ENCODE measurements at regions not wholly inside any gene's neighbourhood (a gene's known extent, or its start where the extent isn't known, plus 50 kb on each side); places are given as distances from the start of the nearest gene placed in this dataset.
"Not testable (repeated sequence)": the region's sequence is repeated elsewhere in the genome, so short reads cannot be mapped to it uniquely, and the experiment has no call there.

GRCh38 chr9:78172610-78173009 is 63.3 kb upstream of the CEP78 start:
- DNase-seq (ENCODE audit: low spot score), result not testable (repeated sequence)

GRCh38 chr9:78171651-78172050 is 64.2 kb upstream of the CEP78 start:
- no peak for DNase-seq (ENCODE audit: low spot score)

GRCh38 chr9:78169125-78169524 is 66.8 kb upstream of the CEP78 start:
- DNase-seq (ENCODE audit: low spot score), result no peak

GRCh38 chr9:78167356-78167755 is 68.5 kb upstream of the CEP78 start:
- DNase-seq (ENCODE audit: low spot score), result no peak

- no peak for DNase-seq (ENCODE audit: low spot score)
These were observed 72.0 kb upstream of the CEP78 start for GRCh38 chr9:78163834-78164233.

- no peak for DNase-seq (ENCODE audit: low spot score)
These were observed 77.6 kb upstream of the CEP78 start for GRCh38 chr9:78158286-78158685.

- DNase-seq (ENCODE audit: low spot score), result no peak
These were observed 84.9 kb upstream of the CEP78 start for GRCh38 chr9:78150983-78151356.

GRCh38 chr9:78150312-78150982 is 85.4 kb upstream of the CEP78 start:
- DNase-seq (ENCODE audit: low spot score), result no peak

- DNase-seq (ENCODE audit: low spot score), result no peak
These were observed 86.1 kb upstream of the CEP78 start for GRCh38 chr9:78149702-78150291.

- DNase-seq (ENCODE audit: low spot score), result no peak
These were observed 89.6 kb upstream of the CEP78 start for GRCh38 chr9:78146241-78146640.

GRCh38 chr9:78144663-78145377 is 91.1 kb upstream of the CEP78 start:
- no peak for DNase-seq (ENCODE audit: low spot score)

- no peak for DNase-seq (ENCODE audit: low spot score)
These were observed 91.9 kb upstream of the CEP78 start for GRCh38 chr9:78144008-78144381.

GRCh38 chr9:78143281-78144007 is 92.4 kb upstream of the CEP78 start:
- DNase-seq (ENCODE audit: low spot score), result peak; percentile 22

GRCh38 chr9:78142264-78142663 is 93.6 kb upstream of the CEP78 start:
- not testable (repeated sequence) for DNase-seq (ENCODE audit: low spot score)

GRCh38 chr9:78133751-78134150 is 102.1 kb upstream of the CEP78 start:
- DNase-seq (ENCODE audit: low spot score), result peak; percentile 34

GRCh38 chr9:78132701-78133058 is 101.1 kb upstream of the GNAQ start:
- no peak for DNase-seq (ENCODE audit: low spot score)

- peak; percentile 49 for DNase-seq (ENCODE audit: low spot score)
These were observed 100.5 kb upstream of the GNAQ start for GRCh38 chr9:78131969-78132700.

GRCh38 chr9:78130853-78131252 is 99.2 kb upstream of the GNAQ start:
- no peak for DNase-seq (ENCODE audit: low spot score)

GRCh38 chr9:78130004-78130403 is 98.4 kb upstream of the GNAQ start:
- DNase-seq (ENCODE audit: low spot score), result peak; percentile 46

GRCh38 chr9:78127279-78128225 is 95.9 kb upstream of the GNAQ start:
- no peak for DNase-seq (ENCODE audit: low spot score)

- no peak for DNase-seq (ENCODE audit: low spot score)
These were observed 92.2 kb upstream of the GNAQ start for GRCh38 chr9:78123808-78124207.
